Transverse colon (tissue), 4 donors: ENCODE measurements at regions not wholly inside any gene's neighbourhood (a gene's known extent, or its start where the extent isn't known, plus 50 kb on each side); places are given as distances from the start of the nearest gene placed in this dataset.

Experiments used
- DNase-seq: peaks from one replicate; pipeline ENCODE4 v3.0.0-alpha.2; 2019
- H3K27ac ChIP-seq, 4 donors: fragments of 200-600 bp; sonication (generic); 2 replicates each; pipeline ENCODE4 v1.5.1; 2016 to 2018; ENCODE audit warnings: inconsistent platforms in 4 of 4
- H3K27me3 ChIP-seq: fragments of 200-600 bp; sonication (generic); 2 replicates; pipeline ENCODE4 v1.5.1; 2017; ENCODE audit warnings: inconsistent platforms
- H3K36me3 ChIP-seq, 4 donors: fragments of 200-600 bp; sonication (generic); 2 replicates each; pipeline ENCODE4 v1.5.1; 2017 to 2019; ENCODE audit warnings: inconsistent platforms in 4 of 4
- H3K4me1 ChIP-seq, 4 donors: fragments of 200-600 bp; sonication (generic); 2 replicates each; pipeline ENCODE4 v1.5.1; 2017 to 2020; ENCODE audit warnings: inconsistent platforms in 4 of 4
- H3K4me3 ChIP-seq, 4 donors: fragments of 200-600 bp; sonication (generic); 1 replicate in 1 of 4; 2 replicates in 3 of 4; pipeline versions ENCODE4 v1.5.1 to v1.6.1; 2017 to 2019; ENCODE audit warnings: inconsistent platforms in 4 of 4
- H3K9me3 ChIP-seq, 2 donors: fragments of 200-600 bp; sonication (generic); 2 replicates each; pipeline ENCODE4 v1.5.1; 2017 to 2019; ENCODE audit warnings: inconsistent platforms in 2 of 2
- CTCF ChIP-seq, 5 experiments: fragments of 200-600 bp in 3 of 5; fragments of 450-650 bp in 2 of 5; sonication (generic) in 3 of 5; IDR thresholded peaks; 1 replicate in 2 of 5; 2 replicates in 3 of 5; pipeline ENCODE4 v1.5.1; 2016 to 2017; ENCODE audit warnings: antibody characterized with exemption in 5 of 5, inconsistent platforms in 3 of 5, mild to moderate bottlenecking in 2 of 5, moderate library complexity in 1 of 5
- EP300 ChIP-seq: sonication (generic); formaldehyde crosslinking; IDR thresholded peaks from one replicate; pipeline ENCODE4 v1.6.1; 2017; ENCODE audit warnings: antibody characterized with exemption, low read depth
- POLR2A ChIP-seq: fragments of 450-650 bp; IDR thresholded peaks from one replicate; pipeline ENCODE4 v1.6.1; 2016; ENCODE audit warnings: antibody characterized with exemption, mild to moderate bottlenecking, moderate library complexity
- POLR2AphosphoS5 ChIP-seq, 3 donors: sonication (generic); formaldehyde crosslinking; IDR thresholded peaks; one replicate each; pipeline ENCODE4 v1.6.1; 2016; ENCODE audit warnings: antibody characterized with exemption in 3 of 3
- WGBS, 2 donors: methylation state at CpG; one replicate each; pipeline ENCODE4 v1.1.5; 2018; ENCODE audit warnings: low coverage in 1 of 2; 5-methylcytosine and 5-hydroxymethylcytosine counted together
- in situ Hi-C, 4 donors: fragments of 200-750 bp; cut with MboI; loops; one replicate each; pipeline versions ENCODE4 v1.15.0 to v1.15.1; 2017; ENCODE audit warnings: low sequenced_read_pairs in 3 of 4, low pct_ligation_motif_present in 1 of 4, low pct_unique_long_range_greater_than_20kb in 1 of 4
- intact Hi-C: fragments of 100-400 bp; cut with DNase I; formaldehyde crosslinking; loops from one replicate; pipeline ENCODE4 v1.15.1; 2023; ENCODE audit warnings: low total_unique reads

- WGBS, 2 donors, result 68 to 85% methylated on average over 1 of the region's 1 CpG
- TF ChIP-seq POLR2AphosphoS5 (IDR thresholded peaks at IDR 0.05) (no peak), CTCF (IDR thresholded peaks at IDR 0.05) (no peak), EP300 (no peak), POLR2A (no peak)
- Histone ChIP-seq H3K4me3 (no peak overlapping the region), H3K9me3 (no peaks in the 10 kb centered on the region), H3K27ac (no peak overlapping the region), H3K4me1 (no peaks in the 10 kb centered on the region), H3K36me3 (no peaks in the 10 kb centered on the region), H3K27me3 (no peaks in the 10 kb centered on the region)
- no peak for DNase-seq
- intact Hi-C loops, result loop anchor here (5.0 kb wide), 1 partner anchor 1892 kb away; no protein-coding TSS in a partner anchor
- in situ Hi-C loops, result no loop called here
These were observed 89.5 kb upstream of the CCDC91 start for GRCh38 chr12:28100717-28101116.

- H3K36me3 ChIP-seq, result no peaks in the 10 kb centered on the region
- TF ChIP-seq CTCF (IDR thresholded peaks at IDR 0.05) (no peak), EP300 (no peak), POLR2AphosphoS5 (IDR thresholded peaks at IDR 0.05) (no peak), POLR2A (no peak)
- DNase-seq, result no peak
- no peaks in the 10 kb centered on the region for H3K4me1 ChIP-seq
- no peak overlapping the region for H3K27ac ChIP-seq
- no peak overlapping the region for H3K4me3 ChIP-seq
- WGBS, 2 donors, result 89% methylated on average over 1 to 2 of the region's 2 CpGs
- no peaks in the 10 kb centered on the region for H3K27me3 ChIP-seq
- intact Hi-C loops (loop anchor here (5.0 kb wide), 1 partner anchor 1888 kb away; no protein-coding TSS in a partner anchor), in situ Hi-C loops (no loop called here)
- H3K9me3 ChIP-seq, result no peaks in the 10 kb centered on the region
These were observed 85.9 kb upstream of the CCDC91 start for GRCh38 chr12:28104316-28104715.

GRCh38 chr12:28104903-28105864 lies 85.1 kb upstream of the CCDC91 start:
- TF ChIP-seq CTCF (IDR thresholded peaks at IDR 0.05), result no peak
- TF ChIP-seq EP300, result no peak
- TF ChIP-seq POLR2A, result no peak
- no peak for DNase-seq
- Histone ChIP-seq H3K4me3 (no peak overlapping the region), H3K27me3 (no peaks in the 10 kb centered on the region), H3K36me3 (no peaks in the 10 kb centered on the region), H3K4me1 (no peaks in the 10 kb centered on the region), H3K27ac (no peak overlapping the region), H3K9me3 (no peaks in the 10 kb centered on the region)
- in situ Hi-C loops (no loop called here), intact Hi-C loops (loop anchor here (5.0 kb wide), 1 partner anchor 1887 kb away; no protein-coding TSS in a partner anchor)
- 76 to 89% methylated on average over 3 of the region's 3 CpGs for WGBS, 2 donors

GRCh38 chr12:28107679-28108078 lies 82.6 kb upstream of the CCDC91 start:
- Histone ChIP-seq H3K27me3 (no peaks in the 10 kb centered on the region), H3K27ac (no peak overlapping the region), H3K36me3 (no peaks in the 10 kb centered on the region), H3K4me1 (no peaks in the 10 kb centered on the region), H3K9me3 (no peaks in the 10 kb centered on the region), H3K4me3 (no peak overlapping the region)
- no peak for DNase-seq
- intact Hi-C loops (no loop called here), in situ Hi-C loops (no loop called here)
- TF ChIP-seq POLR2AphosphoS5 (IDR thresholded peaks at IDR 0.05) (no peak), EP300 (no peak), POLR2A (no peak), CTCF (IDR thresholded peaks at IDR 0.05) (no peak)
- 65 to 67% methylated on average over 2 of the region's 2 CpGs for WGBS, 2 donors
